A549 (cell line): ENCODE measurements at regions not wholly inside any gene's neighbourhood (a gene's known extent, or its start where the extent isn't known, plus 50 kb on each side); places are given as distances from the start of the nearest gene placed in this dataset.

Source experiments
- ATAC-seq, 2 experiments: fragments of 200-7000 bp in 1 of 2; fragments of >200 bp in 1 of 2; cut with Nextera tagmentation in 1 of 2; cut with Tn5 transposase in 1 of 2; 3 replicates each; pipeline versions ENCODE4 v1.8.0 to v1.9.1; 2018 to 2020; ENCODE audit warnings: mild to moderate bottlenecking in 1 of 2, moderate library complexity in 1 of 2
- CTCF ChIA-PET: fragments of 300-600 bp; sonication (Branson Sonifier 250); formaldehyde crosslinking; extraction: SDS; loops from one replicate; lab custom pipeline; 2021; ENCODE audit warnings: antibody characterized with exemption, inconsistent platforms; lab: Yijun Ruan, JAX
- POLR2A ChIA-PET: fragments of 350-600 bp; formaldehyde crosslinking; extraction: SDS; loops from one replicate; lab custom pipeline; 2021; ENCODE audit warnings: antibody characterized with exemption, inconsistent platforms; lab: Yijun Ruan, JAX
- DNase-seq, 2 experiments: peaks; one replicate each; pipeline versions ENCODE4 v3.0.0 to v3.0.0-alpha.2; 2011 to 2016; ENCODE audit warnings: low read depth in 1 of 2, low spot score in 1 of 2
- FAIRE-seq: peaks from 2 replicates; lab custom pipeline; 2011; peaks lifted over from hg19 to GRCh38; lab: Jason Lieb, UNC
- H3K27ac ChIP-seq, 2 experiments: fragments of >200 bp; sonication (Bioruptor Twin); formaldehyde crosslinking; 3 replicates each; pipeline ENCODE4 v1.5.1; 2016 to 2017
- H3K4me1 ChIP-seq: fragments of >200 bp; sonication (Bioruptor Twin); formaldehyde crosslinking; 3 replicates; pipeline ENCODE4 v1.6.1; 2016
- H3K4me2 ChIP-seq: fragments of >200 bp; sonication (Bioruptor Twin); formaldehyde crosslinking; 3 replicates; pipeline ENCODE4 v1.6.1; 2016
- H3K4me3 ChIP-seq: fragments of >200 bp; sonication (Bioruptor Twin); formaldehyde crosslinking; 3 replicates; pipeline ENCODE4 v1.5.1; 2016
- H3K9me3 ChIP-seq: fragments of >200 bp; sonication (Bioruptor Twin); formaldehyde crosslinking; 3 replicates; pipeline ENCODE4 v1.6.1; 2016
- ATOH8 ChIP-seq: fragments of 250-450 bp; sonication (Bioruptor Pico); IDR thresholded peaks from 2 replicates; pipeline ENCODE4 v1.5.0; 2020; ENCODE audit warnings: low read depth, mild to moderate bottlenecking, moderate library complexity
- BCL3 ChIP-seq: fragments of >200 bp; sonication (Bioruptor Twin); formaldehyde crosslinking; IDR thresholded peaks from 3 replicates; pipeline ENCODE4 v1.6.1; 2016
- CBX8 ChIP-seq: fragments of 200-600 bp; sonication (generic); IDR thresholded peaks from 2 replicates; pipeline ENCODE4 v1.6.1; 2016
- CHD2 ChIP-seq: fragments of 150-350 bp; IDR thresholded peaks from 2 replicates; pipeline ENCODE4 v1.6.1; 2014; ENCODE audit warnings: low read length; ENCODE audit not compliant: partially characterized antibody
- CHD4 ChIP-seq: fragments of 200-600 bp; sonication (generic); IDR thresholded peaks from 2 replicates; pipeline ENCODE4 v1.6.1; 2016; ENCODE audit warnings: antibody characterized with exemption, mild to moderate bottlenecking, borderline replicate concordance
- E2F6 ChIP-seq: IDR thresholded peaks from 2 replicates; pipeline ENCODE4 v1.6.1; 2012; ENCODE audit warnings: low read depth, borderline replicate concordance
- EHF ChIP-seq: fragments of 250-450 bp; sonication (Bioruptor Pico); IDR thresholded peaks from 2 replicates; pipeline ENCODE4 v1.5.0; 2020; ENCODE audit warnings: mild to moderate bottlenecking
- EHMT2 ChIP-seq: fragments of 200-600 bp; sonication (generic); IDR thresholded peaks from 2 replicates; pipeline ENCODE4 v1.6.1; 2016; ENCODE audit warnings: antibody characterized with exemption, low read depth, mild to moderate bottlenecking, moderate library complexity
- ELK1 ChIP-seq: fragments of 150-350 bp; IDR thresholded peaks from 2 replicates; pipeline ENCODE4 v1.6.1; 2014; ENCODE audit warnings: low read depth, mild to moderate bottlenecking, low read length
- EP300 ChIP-seq, 2 experiments: fragments of >200 bp; sonication (Bioruptor Twin); formaldehyde crosslinking; IDR thresholded peaks; 2 replicates in 1 of 2; 3 replicates in 1 of 2; pipeline ENCODE4 v1.6.1; 2016 to 2017
- FOXS1 ChIP-seq: fragments of 250-450 bp; sonication (Bioruptor Pico); IDR thresholded peaks from 2 replicates; pipeline ENCODE4 v1.5.0; 2020; ENCODE audit warnings: mild to moderate bottlenecking, moderate library complexity
- GATA3 ChIP-seq: IDR thresholded peaks from 2 replicates; pipeline ENCODE4 v1.6.1; 2012; ENCODE audit warnings: borderline replicate concordance
- HDAC2 ChIP-seq: fragments of 200-600 bp; sonication (generic); IDR thresholded peaks from 2 replicates; pipeline ENCODE4 v1.6.1; 2016
- HES2 ChIP-seq: fragments of >200 bp; sonication (Bioruptor Twin); formaldehyde crosslinking; IDR thresholded peaks from 2 replicates; pipeline ENCODE4 v1.6.1; 2016
- HOXB5 ChIP-seq: fragments of 250-450 bp; sonication (Bioruptor Pico); IDR thresholded peaks from 2 replicates; pipeline ENCODE4 v1.5.0; 2020; ENCODE audit warnings: mild to moderate bottlenecking, moderate library complexity
- KDM5A ChIP-seq: fragments of 200-600 bp; sonication (generic); IDR thresholded peaks from 2 replicates; pipeline ENCODE4 v1.6.1; 2016; ENCODE audit warnings: antibody characterized with exemption, mild to moderate bottlenecking
- MAZ ChIP-seq: fragments of 150-350 bp; IDR thresholded peaks from 2 replicates; pipeline ENCODE4 v1.6.1; 2014; ENCODE audit warnings: antibody characterized with exemption, low read depth, low read length, borderline replicate concordance
- MYC ChIP-seq: IDR thresholded peaks from 2 replicates; pipeline ENCODE4 v1.6.1; 2012; ENCODE audit warnings: mild to moderate bottlenecking, inconsistent platforms, low read length, improper control_type of control experiment, borderline replicate concordance
- PBX3 ChIP-seq: IDR thresholded peaks from 2 replicates; pipeline ENCODE4 v1.6.1; 2012
- POLR2A ChIP-seq: IDR thresholded peaks from 2 replicates; pipeline ENCODE4 v1.6.1; 2012; ENCODE audit warnings: mild to moderate bottlenecking, low read length
- POLR2AphosphoS2 ChIP-seq: conservative IDR thresholded peaks from 2 replicates; pipeline ENCODE4 v1.6.1; 2012; ENCODE audit warnings: low read length, improper control_type of control experiment, inconsistent platforms
- RAD21 ChIP-seq, 2 experiments: fragments of >200 bp in 1 of 2; sonication (Bioruptor Twin) in 1 of 2; formaldehyde crosslinking in 1 of 2; IDR thresholded peaks in 1 of 2; conservative IDR thresholded peaks in 1 of 2; 2 replicates in 1 of 2; 3 replicates in 1 of 2; pipeline ENCODE4 v1.6.1; 2012 to 2018; ENCODE audit warnings: inconsistent platforms in 1 of 2
- RARB ChIP-seq: fragments of 250-450 bp; sonication (Bioruptor Pico); IDR thresholded peaks from 2 replicates; pipeline ENCODE4 v1.8.0; 2021; ENCODE audit warnings: mild to moderate bottlenecking, moderate library complexity
- RCOR1 ChIP-seq: fragments of 150-350 bp; IDR thresholded peaks from 2 replicates; pipeline ENCODE4 v1.6.1; 2014; ENCODE audit warnings: antibody characterized with exemption, low read length, low read depth
- REST ChIP-seq: fragments of 200-600 bp; sonication (generic); IDR thresholded peaks from 2 replicates; pipeline ENCODE4 v1.6.1; 2016; ENCODE audit warnings: antibody characterized with exemption, mild to moderate bottlenecking, moderate library complexity
- RFX5 ChIP-seq: fragments of 450-650 bp; IDR thresholded peaks from 2 replicates; pipeline ENCODE4 v1.7.1; 2014; ENCODE audit warnings: antibody characterized with exemption, mild to moderate bottlenecking, moderate library complexity
- TFCP2L1 ChIP-seq: fragments of 250-450 bp; sonication (Bioruptor Pico); IDR thresholded peaks from 2 replicates; pipeline ENCODE4 v1.5.0; 2021; ENCODE audit warnings: mild to moderate bottlenecking
- USF2 ChIP-seq: fragments of 450-650 bp; IDR thresholded peaks from 2 replicates; pipeline ENCODE4 v1.6.1; 2014; ENCODE audit warnings: antibody characterized with exemption
- ZNF302 ChIP-seq: fragments of 250-450 bp; sonication (Bioruptor Pico); IDR thresholded peaks from 2 replicates; pipeline ENCODE4 v1.9.0; 2021; ENCODE audit warnings: inconsistent platforms, mild to moderate bottlenecking, moderate library complexity
- ZSCAN20 ChIP-seq: fragments of 250-450 bp; sonication (Bioruptor Pico); IDR thresholded peaks from 2 replicates; pipeline ENCODE4 v1.8.0; 2022; ENCODE audit warnings: mild to moderate bottlenecking, moderate library complexity
- WGBS: methylation state at CpG from one replicate; pipeline ENCODE4 v1.1.6; 2017; ENCODE audit errors: missing lambda C conversion rate; 5-methylcytosine and 5-hydroxymethylcytosine counted together

GRCh38 chr2:239762655-239763269, 262.4 kb downstream of the NDUFA10 start:
- H3K4me3 ChIP-seq: no peak overlapping the region
- H3K9me3 ChIP-seq: peaks cover 23% of the 10 kb centered on the region
- peaks cover 15% of the 10 kb centered on the region for H3K4me1 ChIP-seq
- 71% methylated on average over 14 of the region's 14 CpGs for WGBS
- no peak for FAIRE-seq
- no peak for DNase-seq
- H3K27ac ChIP-seq: no peak overlapping the region
- POLR2A ChIA-PET: no interaction called here
- no peak for ATAC-seq
- CTCF ChIA-PET: interaction anchor here (0.8 kb wide), 1 partner anchor 11 kb away, joined by 3 read pairs; no protein-coding TSS in a partner anchor
- no peak overlapping the region for H3K4me2 ChIP-seq
- no peak for TF ChIP-seq ZSCAN20
- no peak for TF ChIP-seq EHF (CRISPR knock-in tag)
- TF ChIP-seq CBX8: no peak
- no peak for TF ChIP-seq RAD21 (conservative IDR thresholded peaks at IDR 0.05 in 1 of 2, IDR thresholded peaks at IDR 0.05 in 1 of 2)
- TF ChIP-seq PBX3: no peak
- TF ChIP-seq CHD2: no peak
- no peak for TF ChIP-seq EHMT2
- no peak for TF ChIP-seq HOXB5 (CRISPR knock-in tag)
- TF ChIP-seq ELK1: no peak
- no peak for TF ChIP-seq GATA3
- no peak for TF ChIP-seq USF2
- no peak for TF ChIP-seq POLR2AphosphoS2
- no peak for TF ChIP-seq MYC
- no peak for TF ChIP-seq FOXS1 (CRISPR knock-in tag)
- TF ChIP-seq ZNF302 (CRISPR knock-in tag): no peak
- no peak for TF ChIP-seq E2F6
- TF ChIP-seq ATOH8 (CRISPR knock-in tag): no peak
- TF ChIP-seq RFX5: no peak
- TF ChIP-seq RARB (CRISPR knock-in tag): no peak
- TF ChIP-seq KDM5A: no peak

- WGBS: 63% methylated on average over 2 of the region's 2 CpGs
- ATAC-seq (no peak), DNase-seq (no peak)
- peaks cover 22% of the 10 kb centered on the region for H3K4me1 ChIP-seq
- POLR2A ChIA-PET: no interaction called here
- H3K4me2 ChIP-seq: no peak overlapping the region
- no peak overlapping the region for H3K27ac ChIP-seq
- TF ChIP-seq TFCP2L1 (CRISPR knock-in tag) (no peak), HES2 (no peak), CBX8 (no peak), POLR2A (no peak), EP300 (IDR thresholded peaks at IDR 0.05) (no peak), BCL3 (no peak), RARB (CRISPR knock-in tag) (no peak), MAZ (no peak), CHD4 (no peak), RCOR1 (no peak), HDAC2 (no peak), CHD2 (no peak), REST (no peak)
- TF ChIP-seq, all 56 proteins: peak for 0
- H3K4me3 ChIP-seq: no peak overlapping the region
- CTCF ChIA-PET: no interaction called here
- no peak for FAIRE-seq
- peaks cover 23% of the 10 kb centered on the region for H3K9me3 ChIP-seq
Observed at GRCh38 chr2:239762106-239762505, 263.0 kb downstream of the NDUFA10 start.
